WTC11 (cell line): ENCODE measurements at regions not wholly inside any gene's neighbourhood (a gene's known extent, or its start where the extent isn't known, plus 50 kb on each side); places are given as distances from the start of the nearest gene placed in this dataset.
A peak's percentile ranks its signal among the peaks of the same experiment; 100 is the strongest.

Source experiments
- ATAC-seq: fragments of 200-7000 bp; cut with Tn5 transposase; 2 replicates; pipeline ENCODE4 v1.10.0; 2021; ENCODE audit warnings: mild to moderate bottlenecking, moderate library complexity
- CTCF ChIA-PET: fragments of 300-600 bp; sonication (Branson Sonifier 250); formaldehyde crosslinking; loops from one replicate; lab custom pipeline; 2021; ENCODE audit warnings: antibody characterized with exemption; lab: Charles Lee
- POLR2A ChIA-PET: fragments of 350-600 bp; sonication (Branson Sonifier 250); formaldehyde crosslinking; loops from one replicate; lab custom pipeline; 2021; ENCODE audit warnings: antibody characterized with exemption; lab: Charles Lee
- DNase-seq: peaks from one replicate; pipeline ENCODE4 v3.0.0; 2021; ENCODE audit warnings: low spot score
- H3K27ac Mint-ChIP-seq: 2 replicates; pipeline ENCODE4 v1.8.0; 2021; ENCODE audit warnings: mixed read lengths
- H3K27me3 Mint-ChIP-seq: 2 replicates; pipeline ENCODE4 v1.8.0; 2021; ENCODE audit warnings: low read depth, mild to moderate bottlenecking, moderate library complexity, mixed read lengths
- H3K36me3 Mint-ChIP-seq: 2 replicates; pipeline ENCODE4 v1.8.0; 2021; ENCODE audit warnings: mixed read lengths
- H3K4me1 Mint-ChIP-seq: 2 replicates; pipeline ENCODE4 v1.8.0; 2022; ENCODE audit warnings: mixed read lengths
- H3K4me3 Mint-ChIP-seq: 2 replicates; pipeline ENCODE4 v1.8.0; 2021; ENCODE audit warnings: mild to moderate bottlenecking, moderate library complexity, mixed read lengths
- H3K9me3 Mint-ChIP-seq: 2 replicates; pipeline ENCODE4 v1.8.0; 2021; ENCODE audit warnings: mixed read lengths
- AR ChIP-seq: fragments of 250-450 bp; sonication (Bioruptor Pico); IDR thresholded peaks from 2 replicates; pipeline ENCODE4 v1.9.0; 2021; ENCODE audit warnings: mild to moderate bottlenecking
- ATF1 ChIP-seq: sonication (generic); formaldehyde crosslinking; IDR thresholded peaks from 2 replicates; pipeline ENCODE4 v1.8.1; 2023; ENCODE audit warnings: mild to moderate bottlenecking, moderate library complexity, missing genetic modification reagents
- ATF6 ChIP-seq: sonication (generic); formaldehyde crosslinking; IDR thresholded peaks from 2 replicates; pipeline ENCODE4 v1.8.1; 2023; ENCODE audit warnings: mild to moderate bottlenecking, missing genetic modification reagents
- EMX1 ChIP-seq: fragments of 250-450 bp; sonication (Bioruptor Pico); IDR thresholded peaks from 2 replicates; pipeline ENCODE4 v1.8.0; 2021; ENCODE audit warnings: mild to moderate bottlenecking
- FOXK1 ChIP-seq: sonication (generic); formaldehyde crosslinking; IDR thresholded peaks from 2 replicates; pipeline ENCODE4 v1.8.0; 2022; ENCODE audit warnings: mild to moderate bottlenecking, moderate library complexity, missing genetic modification reagents
- HMGXB4 ChIP-seq: sonication (generic); formaldehyde crosslinking; IDR thresholded peaks from 2 replicates; pipeline ENCODE4 v1.8.1; 2023; ENCODE audit warnings: mild to moderate bottlenecking, moderate library complexity, missing genetic modification reagents
- MLX ChIP-seq: sonication (generic); formaldehyde crosslinking; IDR thresholded peaks from 2 replicates; pipeline ENCODE4 v1.8.1; 2023; ENCODE audit warnings: mild to moderate bottlenecking, missing genetic modification reagents, moderate library complexity
- NFYB ChIP-seq: sonication (generic); formaldehyde crosslinking; conservative IDR thresholded peaks from 2 replicates; pipeline ENCODE4 v1.8.0; 2022; ENCODE audit warnings: low read depth, missing genetic modification reagents
- NR3C1 ChIP-seq: sonication (generic); formaldehyde crosslinking; conservative IDR thresholded peaks from 2 replicates; pipeline ENCODE4 v1.8.1; 2023; ENCODE audit warnings: low read depth, mild to moderate bottlenecking, missing genetic modification reagents
- RORB ChIP-seq: fragments of 250-450 bp; sonication (Bioruptor Pico); IDR thresholded peaks from 2 replicates; pipeline ENCODE4 v1.9.0; 2021; ENCODE audit warnings: mild to moderate bottlenecking
- TF ChIP-seq, protein P1 (sequence below): fragments of 250-450 bp; sonication (Bioruptor Pico); IDR thresholded peaks from 2 replicates; pipeline ENCODE4 v1.9.0; 2021; ENCODE audit warnings: mild to moderate bottlenecking, borderline replicate concordance
- TF ChIP-seq, protein P2 (sequence below): fragments of 250-450 bp; sonication (Bioruptor Pico); IDR thresholded peaks from 2 replicates; pipeline ENCODE4 v1.9.0; 2021; ENCODE audit warnings: moderate library complexity, mild to moderate bottlenecking, inconsistent platforms, borderline replicate concordance
- TF ChIP-seq, protein P3 (sequence below): sonication (generic); formaldehyde crosslinking; IDR thresholded peaks from 2 replicates; pipeline ENCODE4 v1.8.0; 2022; ENCODE audit warnings: mild to moderate bottlenecking, missing genetic modification reagents
- TF ChIP-seq, protein P4 (sequence below): sonication (generic); formaldehyde crosslinking; IDR thresholded peaks from 2 replicates; pipeline ENCODE4 v1.8.1; 2022; ENCODE audit warnings: low read depth, mild to moderate bottlenecking, moderate library complexity, missing genetic modification reagents, borderline replicate concordance
- TF ChIP-seq, protein P5 (sequence below): sonication (generic); formaldehyde crosslinking; IDR thresholded peaks from 2 replicates; pipeline ENCODE4 v1.8.1; 2022; ENCODE audit warnings: mild to moderate bottlenecking, missing genetic modification reagents, moderate library complexity, borderline replicate concordance

DNA sequence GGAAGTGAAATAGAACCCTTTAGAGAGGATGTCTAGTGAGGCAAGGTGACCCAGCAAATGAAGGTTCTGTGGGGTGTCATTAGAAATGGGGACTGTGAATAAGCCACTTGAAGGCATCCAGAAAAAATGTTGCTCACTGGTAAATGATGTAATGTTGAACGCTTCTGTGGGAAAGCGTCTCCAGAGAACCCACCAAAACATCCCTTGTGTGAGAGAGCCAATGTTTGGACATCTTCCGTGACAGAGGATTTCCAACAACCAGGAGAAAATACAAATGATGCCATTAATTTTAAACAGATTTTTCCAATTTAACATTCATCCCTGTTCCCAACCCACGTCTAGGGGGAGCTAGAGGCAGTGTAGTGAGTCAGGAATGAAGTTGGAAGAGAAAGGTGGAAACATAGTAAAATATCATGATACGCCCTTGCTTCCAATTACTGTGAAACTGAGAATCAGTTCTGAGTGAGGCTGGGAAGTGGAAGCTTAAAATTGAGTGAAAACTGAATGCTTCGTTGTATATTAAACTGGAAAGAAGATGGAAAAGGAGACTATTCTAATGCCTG is 584.2 kb downstream of the CD109 start:
- Mint-ChIP-seq H3K4me3 (no peak overlapping the region), H3K36me3 (no peaks in the 10 kb centered on the region), H3K27ac (no peak overlapping the region), H3K9me3 (peaks cover 4% of the 10 kb centered on the region), H3K27me3 (no peaks in the 10 kb centered on the region), H3K4me1 (peaks cover 4% of the 10 kb centered on the region; the same call in 1 of the 2 replicates)
- ChIA-PET CTCF (interaction anchor here (0.5 to 2.0 kb wide), 6 partner anchors 9 to 241 kb away, joined by 3 to 6 read pairs (median 4); no protein-coding TSS in a partner anchor), POLR2A (no interaction called here)
- ATAC-seq (peak; percentile 55), DNase-seq (no peak)
- TF ChIP-seq, protein P1, sequence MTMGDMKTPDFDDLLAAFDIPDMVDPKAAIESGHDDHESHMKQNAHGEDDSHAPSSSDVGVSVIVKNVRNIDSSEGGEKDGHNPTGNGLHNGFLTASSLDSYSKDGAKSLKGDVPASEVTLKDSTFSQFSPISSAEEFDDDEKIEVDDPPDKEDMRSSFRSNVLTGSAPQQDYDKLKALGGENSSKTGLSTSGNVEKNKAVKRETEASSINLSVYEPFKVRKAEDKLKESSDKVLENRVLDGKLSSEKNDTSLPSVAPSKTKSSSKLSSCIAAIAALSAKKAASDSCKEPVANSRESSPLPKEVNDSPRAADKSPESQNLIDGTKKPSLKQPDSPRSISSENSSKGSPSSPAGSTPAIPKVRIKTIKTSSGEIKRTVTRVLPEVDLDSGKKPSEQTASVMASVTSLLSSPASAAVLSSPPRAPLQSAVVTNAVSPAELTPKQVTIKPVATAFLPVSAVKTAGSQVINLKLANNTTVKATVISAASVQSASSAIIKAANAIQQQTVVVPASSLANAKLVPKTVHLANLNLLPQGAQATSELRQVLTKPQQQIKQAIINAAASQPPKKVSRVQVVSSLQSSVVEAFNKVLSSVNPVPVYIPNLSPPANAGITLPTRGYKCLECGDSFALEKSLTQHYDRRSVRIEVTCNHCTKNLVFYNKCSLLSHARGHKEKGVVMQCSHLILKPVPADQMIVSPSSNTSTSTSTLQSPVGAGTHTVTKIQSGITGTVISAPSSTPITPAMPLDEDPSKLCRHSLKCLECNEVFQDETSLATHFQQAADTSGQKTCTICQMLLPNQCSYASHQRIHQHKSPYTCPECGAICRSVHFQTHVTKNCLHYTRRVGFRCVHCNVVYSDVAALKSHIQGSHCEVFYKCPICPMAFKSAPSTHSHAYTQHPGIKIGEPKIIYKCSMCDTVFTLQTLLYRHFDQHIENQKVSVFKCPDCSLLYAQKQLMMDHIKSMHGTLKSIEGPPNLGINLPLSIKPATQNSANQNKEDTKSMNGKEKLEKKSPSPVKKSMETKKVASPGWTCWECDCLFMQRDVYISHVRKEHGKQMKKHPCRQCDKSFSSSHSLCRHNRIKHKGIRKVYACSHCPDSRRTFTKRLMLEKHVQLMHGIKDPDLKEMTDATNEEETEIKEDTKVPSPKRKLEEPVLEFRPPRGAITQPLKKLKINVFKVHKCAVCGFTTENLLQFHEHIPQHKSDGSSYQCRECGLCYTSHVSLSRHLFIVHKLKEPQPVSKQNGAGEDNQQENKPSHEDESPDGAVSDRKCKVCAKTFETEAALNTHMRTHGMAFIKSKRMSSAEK (CRISPR knock-in tag): no peak

- H3K27ac Mint-ChIP-seq: no peak overlapping the region
- no peak overlapping the region for H3K4me3 Mint-ChIP-seq
- ATAC-seq: no peak
- H3K9me3 Mint-ChIP-seq: no peaks in the 10 kb centered on the region
- TF ChIP-seq, protein P2, sequence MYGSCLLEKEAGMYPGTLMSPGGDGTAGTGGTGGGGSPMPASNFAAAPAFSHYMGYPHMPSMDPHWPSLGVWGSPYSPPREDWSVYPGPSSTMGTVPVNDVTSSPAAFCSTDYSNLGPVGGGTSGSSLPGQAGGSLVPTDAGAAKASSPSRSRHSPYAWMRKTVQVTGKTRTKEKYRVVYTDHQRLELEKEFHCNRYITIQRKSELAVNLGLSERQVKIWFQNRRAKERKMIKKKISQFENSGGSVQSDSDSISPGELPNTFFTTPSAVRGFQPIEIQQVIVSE (CRISPR knock-in tag): no peak
- TF ChIP-seq HMGXB4: no peak
- TF ChIP-seq FOXK1 (CRISPR knock-in tag): no peak
- no peak for TF ChIP-seq MLX (CRISPR knock-in tag)
- H3K27me3 Mint-ChIP-seq: no peaks in the 10 kb centered on the region
- DNase-seq: no peak
- no peaks in the 10 kb centered on the region for H3K36me3 Mint-ChIP-seq
- no peaks in the 10 kb centered on the region for H3K4me1 Mint-ChIP-seq
- ChIA-PET CTCF (interaction anchor here (0.8 kb wide), 1 partner anchor 931 kb away, joined by 3 read pairs; no protein-coding TSS in a partner anchor), POLR2A (no interaction called here)
These were observed 581.8 kb downstream of the CD109 start for GRCh38 chr6:74277777-74278186.

- ATAC-seq (no peak), DNase-seq (no peak)
- peaks cover 7% of the 10 kb centered on the region for H3K4me1 Mint-ChIP-seq
- no peak overlapping the region for H3K27ac Mint-ChIP-seq
- H3K27me3 Mint-ChIP-seq: no peaks in the 10 kb centered on the region
- H3K4me3 Mint-ChIP-seq: no peak overlapping the region
- no peaks in the 10 kb centered on the region for H3K9me3 Mint-ChIP-seq
- ChIA-PET POLR2A (no interaction called here), CTCF (no interaction called here)
- H3K36me3 Mint-ChIP-seq: no peaks in the 10 kb centered on the region
- TF ChIP-seq ATF1 (CRISPR knock-in tag) (no peak), ATF6 (no peak), RORB (CRISPR knock-in tag) (no peak), AR (CRISPR knock-in tag) (no peak), EMX1 (CRISPR knock-in tag) (no peak), NR3C1 (CRISPR knock-in tag) (no peak), NFYB (CRISPR knock-in tag) (no peak)
- TF ChIP-seq, protein P3, sequence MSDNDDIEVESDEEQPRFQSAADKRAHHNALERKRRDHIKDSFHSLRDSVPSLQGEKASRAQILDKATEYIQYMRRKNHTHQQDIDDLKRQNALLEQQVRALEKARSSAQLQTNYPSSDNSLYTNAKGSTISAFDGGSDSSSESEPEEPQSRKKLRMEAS (CRISPR knock-in tag): no peak
- TF ChIP-seq, protein P4, sequence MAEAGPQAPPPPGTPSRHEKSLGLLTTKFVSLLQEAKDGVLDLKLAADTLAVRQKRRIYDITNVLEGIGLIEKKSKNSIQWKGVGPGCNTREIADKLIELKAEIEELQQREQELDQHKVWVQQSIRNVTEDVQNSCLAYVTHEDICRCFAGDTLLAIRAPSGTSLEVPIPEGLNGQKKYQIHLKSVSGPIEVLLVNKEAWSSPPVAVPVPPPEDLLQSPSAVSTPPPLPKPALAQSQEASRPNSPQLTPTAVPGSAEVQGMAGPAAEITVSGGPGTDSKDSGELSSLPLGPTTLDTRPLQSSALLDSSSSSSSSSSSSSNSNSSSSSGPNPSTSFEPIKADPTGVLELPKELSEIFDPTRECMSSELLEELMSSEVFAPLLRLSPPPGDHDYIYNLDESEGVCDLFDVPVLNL (CRISPR knock-in tag): no peak
- TF ChIP-seq, protein P5, sequence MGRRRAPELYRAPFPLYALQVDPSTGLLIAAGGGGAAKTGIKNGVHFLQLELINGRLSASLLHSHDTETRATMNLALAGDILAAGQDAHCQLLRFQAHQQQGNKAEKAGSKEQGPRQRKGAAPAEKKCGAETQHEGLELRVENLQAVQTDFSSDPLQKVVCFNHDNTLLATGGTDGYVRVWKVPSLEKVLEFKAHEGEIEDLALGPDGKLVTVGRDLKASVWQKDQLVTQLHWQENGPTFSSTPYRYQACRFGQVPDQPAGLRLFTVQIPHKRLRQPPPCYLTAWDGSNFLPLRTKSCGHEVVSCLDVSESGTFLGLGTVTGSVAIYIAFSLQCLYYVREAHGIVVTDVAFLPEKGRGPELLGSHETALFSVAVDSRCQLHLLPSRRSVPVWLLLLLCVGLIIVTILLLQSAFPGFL (CRISPR knock-in tag): no peak
These were observed 577.5 kb downstream of the CD109 start for GRCh38 chr6:74273541-74273940.
